Esophagus squamous epithelium (tissue), 5 donors: ENCODE measurements at regions not wholly inside any gene's neighbourhood (a gene's known extent, or its start where the extent isn't known, plus 50 kb on each side); places are given as distances from the start of the nearest gene placed in this dataset.

Experiments used
- DNase-seq: peaks from one replicate; lab custom pipeline; 2025; lab: John Stamatoyannopoulos, UW
- H3K27ac ChIP-seq, 4 donors: fragments of 200-600 bp; sonication (generic); one replicate each; pipeline ENCODE4 v1.5.1; 2016 to 2019; ENCODE audit warnings: mild to moderate bottlenecking in 1 of 4
- H3K27me3 ChIP-seq, 4 donors: fragments of 200-600 bp; sonication (generic); 1 replicate in 3 of 4; 2 replicates in 1 of 4; pipeline versions ENCODE4 v1.5.1 to v1.6.0; 2017 to 2021; ENCODE audit warnings: antibody characterized with exemption in 1 of 4
- H3K36me3 ChIP-seq, 3 donors: fragments of 200-600 bp; sonication (generic); one replicate each; pipeline ENCODE4 v1.5.1; 2016 to 2019
- H3K4me1 ChIP-seq, 3 donors: fragments of 200-600 bp; sonication (generic); one replicate each; pipeline ENCODE4 v1.5.1; 2017 to 2019
- H3K4me3 ChIP-seq, 4 donors: fragments of 200-600 bp; sonication (generic); 1 replicate in 3 of 4; 2 replicates in 1 of 4; pipeline ENCODE4 v1.5.1; 2016 to 2019; ENCODE audit warnings: mild to moderate bottlenecking in 2 of 4, moderate library complexity in 1 of 4
- H3K9me3 ChIP-seq, 3 donors: fragments of 200-600 bp; sonication (generic); one replicate each; pipeline ENCODE4 v1.5.1; 2016 to 2019
- POLR2A ChIP-seq, 4 donors: fragments of 450-650 bp; IDR thresholded peaks; one replicate each; pipeline ENCODE4 v1.6.1; 2017; ENCODE audit warnings: antibody characterized with exemption in 4 of 4, mild to moderate bottlenecking in 4 of 4, moderate library complexity in 3 of 4
- WGBS, 2 donors: methylation state at CpG; one replicate each; pipeline ENCODE4 v1.1.5; 2018; 5-methylcytosine and 5-hydroxymethylcytosine counted together
- intact Hi-C: fragments of 100-400 bp; cut with DNase I; formaldehyde crosslinking; loops from one replicate; pipeline ENCODE4 v1.15.0; 2022
- TF ChIP-seq, protein P1 (sequence below), 6 experiments: fragments of 450-650 bp in 4 of 6; fragments of 200-600 bp in 2 of 6; sonication (generic) in 2 of 6; IDR thresholded peaks; one replicate each; pipeline ENCODE4 v1.5.1; 2016 to 2019; ENCODE audit warnings: antibody characterized with exemption in 6 of 6, mild to moderate bottlenecking in 4 of 6, moderate library complexity in 4 of 6
- donor health status: DM: yes; HTN: yes; CAD: no.

DNA sequence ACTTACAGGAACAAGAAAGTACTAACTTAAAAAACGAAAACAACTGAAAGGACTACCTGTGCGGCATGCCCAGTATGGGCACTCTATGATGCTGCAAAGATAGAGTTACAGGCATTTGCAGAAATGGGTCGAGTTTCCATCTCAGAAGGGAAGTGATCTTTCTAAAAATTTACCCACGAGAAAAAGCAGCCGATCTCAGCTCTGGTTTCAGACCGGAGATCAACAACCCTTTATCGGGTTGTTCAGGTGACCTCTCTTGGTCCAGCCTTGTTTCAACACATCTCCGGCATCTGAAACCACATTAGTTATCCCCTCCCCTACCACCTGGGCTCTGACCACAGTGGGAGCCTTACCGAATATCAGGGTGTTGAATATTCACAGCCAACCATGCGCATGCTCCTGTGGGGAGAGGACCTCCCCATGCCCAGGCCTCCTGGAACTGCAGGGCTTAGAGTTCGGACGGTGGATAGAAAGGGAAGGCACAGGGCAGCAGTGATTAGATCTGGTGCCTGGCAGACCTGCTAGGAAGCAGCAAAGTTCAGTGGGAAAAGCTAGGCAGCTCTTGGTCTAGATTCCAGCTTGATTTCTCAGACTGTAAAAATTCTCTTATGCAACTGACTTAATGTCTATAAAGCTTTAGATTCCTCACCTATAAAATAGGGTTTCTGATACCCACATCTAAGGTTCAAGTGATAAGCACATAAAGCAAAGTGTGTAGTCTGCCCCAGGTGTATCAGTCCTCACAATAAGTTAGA is 906.0 kb downstream of the VRK1 start:
- no peak overlapping the region for H3K4me3 ChIP-seq
- intact Hi-C loops: no loop called here
- H3K9me3 ChIP-seq: no peaks in the 10 kb centered on the region
- 64 to 69% methylated on average over 9 to 12 of the region's 12 CpGs for WGBS, 2 donors
- H3K27me3 ChIP-seq: peaks cover 0 to 7% (median 0%) of the 10 kb centered on the region in 4 donors
- H3K4me1 ChIP-seq: no peaks in the 10 kb centered on the region
- TF ChIP-seq POLR2A (IDR thresholded peaks at IDR 0.05): no peak
- TF ChIP-seq, protein P1, sequence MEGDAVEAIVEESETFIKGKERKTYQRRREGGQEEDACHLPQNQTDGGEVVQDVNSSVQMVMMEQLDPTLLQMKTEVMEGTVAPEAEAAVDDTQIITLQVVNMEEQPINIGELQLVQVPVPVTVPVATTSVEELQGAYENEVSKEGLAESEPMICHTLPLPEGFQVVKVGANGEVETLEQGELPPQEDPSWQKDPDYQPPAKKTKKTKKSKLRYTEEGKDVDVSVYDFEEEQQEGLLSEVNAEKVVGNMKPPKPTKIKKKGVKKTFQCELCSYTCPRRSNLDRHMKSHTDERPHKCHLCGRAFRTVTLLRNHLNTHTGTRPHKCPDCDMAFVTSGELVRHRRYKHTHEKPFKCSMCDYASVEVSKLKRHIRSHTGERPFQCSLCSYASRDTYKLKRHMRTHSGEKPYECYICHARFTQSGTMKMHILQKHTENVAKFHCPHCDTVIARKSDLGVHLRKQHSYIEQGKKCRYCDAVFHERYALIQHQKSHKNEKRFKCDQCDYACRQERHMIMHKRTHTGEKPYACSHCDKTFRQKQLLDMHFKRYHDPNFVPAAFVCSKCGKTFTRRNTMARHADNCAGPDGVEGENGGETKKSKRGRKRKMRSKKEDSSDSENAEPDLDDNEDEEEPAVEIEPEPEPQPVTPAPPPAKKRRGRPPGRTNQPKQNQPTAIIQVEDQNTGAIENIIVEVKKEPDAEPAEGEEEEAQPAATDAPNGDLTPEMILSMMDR (IDR thresholded peaks at IDR 0.05): no peak
- DNase-seq: no peak
- peak overlapping the region in 1 of 4 donors; percentile 0 for H3K27ac ChIP-seq
- H3K36me3 ChIP-seq: no peaks in the 10 kb centered on the region

DNA sequence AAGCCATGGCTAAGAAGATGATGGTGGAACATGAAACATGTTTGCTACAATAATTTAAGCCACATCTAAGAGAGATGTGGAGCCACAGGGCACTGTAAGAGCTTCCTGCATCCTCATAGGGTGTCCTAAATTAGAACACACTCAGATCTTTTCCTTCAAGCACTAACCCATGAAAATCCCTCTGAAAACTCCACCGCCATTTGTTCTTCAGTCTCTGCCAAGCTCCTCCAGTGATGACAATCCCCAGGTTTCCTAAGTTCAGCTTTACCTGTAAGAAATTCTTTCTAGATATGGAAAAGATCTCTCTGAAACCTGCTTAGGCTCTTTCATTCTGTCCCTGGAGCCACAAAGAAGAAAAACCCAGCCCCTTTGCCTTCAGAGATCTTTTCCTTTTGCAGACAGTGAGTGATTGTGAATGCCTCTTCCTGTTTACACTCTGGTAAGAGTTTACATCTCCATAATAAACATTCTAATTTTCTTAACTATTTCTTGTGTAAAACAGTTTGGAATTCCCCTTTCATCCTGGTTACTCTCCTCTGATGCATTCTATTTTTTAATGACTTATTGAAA is 907.2 kb downstream of the VRK1 start:
- H3K4me1 ChIP-seq: no peaks in the 10 kb centered on the region
- H3K27ac ChIP-seq: no peak overlapping the region
- no peak overlapping the region for H3K4me3 ChIP-seq
- no peaks in the 10 kb centered on the region for H3K9me3 ChIP-seq
- intact Hi-C loops: no loop called here
- peaks cover 0 to 10% (median 0%) of the 10 kb centered on the region in 4 donors for H3K27me3 ChIP-seq
- whole genome bisulfite sequencing, 2 donors: 89 to 95% methylated on average over 1 of the region's 1 CpG
- H3K36me3 ChIP-seq: no peaks in the 10 kb centered on the region
- no peak for DNase-seq
- no peak for TF ChIP-seq POLR2A (IDR thresholded peaks at IDR 0.05)
- TF ChIP-seq, protein P1 (IDR thresholded peaks at IDR 0.05): no peak

DNA sequence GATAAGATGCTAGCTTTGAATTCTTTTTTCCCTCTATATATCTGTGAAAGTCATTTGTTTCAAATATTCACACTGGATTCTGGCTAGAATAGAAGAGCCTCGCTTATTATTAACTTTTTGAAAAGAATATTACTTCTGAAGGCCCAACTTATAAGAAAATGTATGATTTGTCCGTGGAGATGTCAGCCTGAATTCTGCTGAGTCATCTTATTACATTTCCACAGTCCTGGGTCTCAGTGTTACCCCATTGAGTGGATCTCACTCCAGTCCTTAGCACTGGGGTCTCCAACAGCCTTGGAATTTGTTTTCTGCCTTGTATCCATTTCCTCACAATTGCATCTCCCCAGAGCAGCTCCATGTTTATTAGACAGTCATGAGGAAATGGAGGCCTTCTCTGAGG is 907.9 kb downstream of the VRK1 start:
- H3K27ac ChIP-seq: no peak overlapping the region
- no peaks in the 10 kb centered on the region for H3K4me1 ChIP-seq
- peaks cover 0 to 10% (median 0%) of the 10 kb centered on the region in 4 donors for H3K27me3 ChIP-seq
- H3K9me3 ChIP-seq: no peaks in the 10 kb centered on the region
- intact Hi-C loops: no loop called here
- no peak overlapping the region for H3K4me3 ChIP-seq
- no peak for DNase-seq
- WGBS, 2 donors: 36 to 46% methylated on average over 2 of the region's 2 CpGs
- TF ChIP-seq POLR2A (IDR thresholded peaks at IDR 0.05): no peak
- TF ChIP-seq, protein P1 (IDR thresholded peaks at IDR 0.05): no peak
- H3K36me3 ChIP-seq: no peaks in the 10 kb centered on the region

DNA sequence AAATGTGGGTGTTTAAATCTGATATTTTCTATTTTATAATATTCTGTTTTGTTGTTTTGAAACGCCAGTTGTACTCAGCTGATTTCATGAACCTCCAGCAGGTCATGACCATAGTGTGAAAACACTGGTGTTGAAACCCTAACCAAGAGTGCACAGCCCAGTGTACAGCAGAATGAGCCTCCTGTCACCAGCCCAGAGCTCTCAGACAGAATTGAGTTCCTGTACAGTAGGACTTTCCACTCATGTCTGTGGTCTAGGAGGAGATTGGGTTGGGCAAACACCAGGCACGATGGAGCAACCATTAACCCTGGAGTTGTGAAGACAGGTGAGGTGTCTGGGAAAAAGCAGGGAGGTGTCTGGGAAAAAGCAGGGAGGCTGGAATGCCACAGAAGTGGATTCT is 908.8 kb downstream of the VRK1 start:
- H3K9me3 ChIP-seq: no peaks in the 10 kb centered on the region
- intact Hi-C loops: no loop called here
- H3K27me3 ChIP-seq: peaks cover 0 to 10% (median 0%) of the 10 kb centered on the region in 4 donors
- no peak for DNase-seq
- TF ChIP-seq POLR2A (IDR thresholded peaks at IDR 0.05): no peak
- TF ChIP-seq, protein P1 (IDR thresholded peaks at IDR 0.05): no peak
- no peaks in the 10 kb centered on the region for H3K4me1 ChIP-seq
- 63 to 64% methylated on average over 2 of the region's 2 CpGs for WGBS, 2 donors
- H3K27ac ChIP-seq: peak overlapping the region in 1 of 4 donors; percentile 1
- no peak overlapping the region for H3K4me3 ChIP-seq
- no peaks in the 10 kb centered on the region for H3K36me3 ChIP-seq

DNA sequence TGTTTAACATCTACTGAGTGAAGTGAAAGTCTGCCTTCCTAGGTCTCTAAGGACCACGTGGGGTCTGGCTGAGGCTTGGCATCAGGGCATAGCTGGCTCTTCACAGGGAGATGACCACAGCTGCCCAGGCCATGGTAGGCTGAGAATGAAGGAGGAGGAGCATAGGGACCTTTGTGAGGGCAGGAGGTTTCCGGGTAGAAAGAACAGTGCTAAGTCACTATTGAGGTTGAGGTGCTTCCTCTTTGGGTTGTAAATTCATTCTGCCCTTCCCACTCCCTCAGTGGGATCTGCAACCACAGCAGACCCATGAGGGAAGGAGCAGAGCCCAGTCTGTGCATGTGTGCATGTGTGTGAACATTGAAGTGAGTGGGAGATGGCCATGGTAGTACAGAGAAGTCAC is 909.6 kb downstream of the VRK1 start:
- no peaks in the 10 kb centered on the region for H3K4me1 ChIP-seq
- H3K27ac ChIP-seq: no peak overlapping the region
- intact Hi-C loops: no loop called here
- no peaks in the 10 kb centered on the region for H3K9me3 ChIP-seq
- TF ChIP-seq POLR2A (IDR thresholded peaks at IDR 0.05): no peak
- TF ChIP-seq, protein P1 (IDR thresholded peaks at IDR 0.05): no peak
- no peak overlapping the region for H3K4me3 ChIP-seq
- DNase-seq: no peak
- peaks cover 0 to 10% (median 0%) of the 10 kb centered on the region in 4 donors for H3K27me3 ChIP-seq
- WGBS, 2 donors: 63 to 75% methylated on average over 1 to 2 of the region's 2 CpGs
- no peaks in the 10 kb centered on the region for H3K36me3 ChIP-seq
